Upper lobe of right lung (tissue), 1 donor: ENCODE measurements at regions not wholly inside any gene's neighbourhood (a gene's known extent, or its start where the extent isn't known, plus 50 kb on each side); places are given as distances from the start of the nearest gene placed in this dataset.

Experiments
- ATAC-seq: fragments of 200-7000 bp; cut with Tn5 transposase; one replicate; pipeline ENCODE4 v1.9.1; 2020; ENCODE audit warnings: mild to moderate bottlenecking, moderate library complexity
- DNase-seq: peaks from one replicate; pipeline ENCODE4 v3.0.0-alpha.2; 2020
- H3K27ac ChIP-seq: fragments of 200-600 bp; one replicate; pipeline ENCODE4 v1.8.0; 2022
- H3K27me3 ChIP-seq: fragments of 200-600 bp; one replicate; pipeline ENCODE4 v1.8.0; 2022; ENCODE audit warnings: mild to moderate bottlenecking
- H3K36me3 ChIP-seq: fragments of 200-600 bp; one replicate; pipeline ENCODE4 v1.8.0; 2022
- H3K4me1 ChIP-seq: fragments of 200-600 bp; one replicate; pipeline ENCODE4 v1.8.0; 2022
- H3K4me3 ChIP-seq: fragments of 200-600 bp; one replicate; pipeline ENCODE4 v1.8.0; 2022; ENCODE audit warnings: mild to moderate bottlenecking
- H3K9me3 ChIP-seq: fragments of 200-600 bp; one replicate; pipeline ENCODE4 v1.8.0; 2022
- CTCF ChIP-seq: fragments of 200-600 bp; IDR thresholded peaks from one replicate; pipeline ENCODE4 v1.8.0; 2022; ENCODE audit warnings: antibody characterized with exemption
- intact Hi-C: fragments of 100-400 bp; cut with DNase I; formaldehyde crosslinking; loops from one replicate; pipeline ENCODE4 v1.11.0; 2022
- donor health status: DM: no; HTN: yes; CAD: no; lungs with severe emphysema.

- no peak for TF ChIP-seq CTCF
- Histone ChIP-seq H3K27ac (no peak overlapping the region), H3K27me3 (no peaks in the 10 kb centered on the region), H3K9me3 (no peaks in the 10 kb centered on the region), H3K4me1 (peaks cover 4% of the 10 kb centered on the region), H3K4me3 (no peak overlapping the region), H3K36me3 (no peaks in the 10 kb centered on the region)
- DNase-seq = no peak
- intact Hi-C loops = no loop called here
- ATAC-seq = no peak
These were observed 57.7 kb upstream of the TNS3 start for GRCh38 chr7:47639495-47640110.

GRCh38 chr7:47638679-47639315 is 56.9 kb upstream of the TNS3 start:
- no peak for DNase-seq
- peak; percentile 81 for ATAC-seq
- Histone ChIP-seq H3K36me3 (no peaks in the 10 kb centered on the region), H3K27ac (no peak overlapping the region), H3K4me3 (no peak overlapping the region), H3K9me3 (no peaks in the 10 kb centered on the region), H3K27me3 (no peaks in the 10 kb centered on the region), H3K4me1 (peaks cover 4% of the 10 kb centered on the region)
- intact Hi-C loops = no loop called here
- TF ChIP-seq CTCF = no peak

- intact Hi-C loops = no loop called here
- Histone ChIP-seq H3K27ac (peak overlapping the region; percentile 14), H3K4me1 (peaks cover 4% of the 10 kb centered on the region), H3K9me3 (no peaks in the 10 kb centered on the region), H3K36me3 (no peaks in the 10 kb centered on the region), H3K4me3 (no peak overlapping the region), H3K27me3 (no peaks in the 10 kb centered on the region)
- ATAC-seq (no peak), DNase-seq (no peak)
- TF ChIP-seq CTCF = no peak
These were observed 54.7 kb upstream of the TNS3 start for GRCh38 chr7:47636433-47637175.

- ATAC-seq (no peak), DNase-seq (no peak)
- H3K27me3 ChIP-seq = no peaks in the 10 kb centered on the region
- no peaks in the 10 kb centered on the region for H3K9me3 ChIP-seq
- H3K27ac ChIP-seq = no peak overlapping the region
- no peaks in the 10 kb centered on the region for H3K36me3 ChIP-seq
- peaks cover 4% of the 10 kb centered on the region for H3K4me1 ChIP-seq
- H3K4me3 ChIP-seq = no peak overlapping the region
- TF ChIP-seq CTCF = no peak
- intact Hi-C loops = no loop called here
These were observed 54.1 kb upstream of the TNS3 start for GRCh38 chr7:47636081-47636432.

- DNase-seq = peak; percentile 81
- no peak for TF ChIP-seq CTCF
- Histone ChIP-seq H3K9me3 (no peaks in the 10 kb centered on the region), H3K27ac (no peak overlapping the region), H3K36me3 (no peaks in the 10 kb centered on the region), H3K27me3 (no peaks in the 10 kb centered on the region), H3K4me1 (peaks cover 4% of the 10 kb centered on the region), H3K4me3 (no peak overlapping the region)
- peak; percentile 75 for ATAC-seq
- intact Hi-C loops = no loop called here
These were observed 53.5 kb upstream of the TNS3 start for GRCh38 chr7:47635091-47636080.
